ENCODE measurements at regions not wholly inside any gene's neighbourhood (a gene's known extent, or its start where the extent isn't known, plus 50 kb on each side); places are given as distances from the start of the nearest gene placed in this dataset.

DNA sequence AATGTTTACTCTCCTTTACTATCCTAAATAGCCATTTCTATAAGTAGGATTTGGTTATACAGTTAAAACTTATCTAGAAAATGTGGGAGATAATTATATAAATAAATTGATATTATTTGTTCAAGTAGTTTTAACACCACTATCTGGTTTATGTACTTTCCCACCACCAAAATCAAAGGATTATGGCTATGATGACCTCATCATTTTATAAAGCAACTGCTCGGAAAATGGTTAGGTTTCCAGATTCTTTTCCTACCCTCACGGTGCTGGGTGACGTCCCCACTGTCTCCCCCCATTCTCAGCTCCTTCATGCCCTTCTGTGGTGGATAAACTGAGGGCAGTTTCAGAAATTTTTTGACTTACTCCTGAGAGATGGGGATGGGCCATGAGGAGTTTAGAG lies 1011.8 kb upstream of the ADGRL4 start:
- H3K9me3 ChIP-seq, result no peaks in the 10 kb centered on the region
- WGBS, 2 donors, result 89 to 90% methylated on average over 3 of the region's 3 CpGs
- H3K4me1 ChIP-seq, result no peaks in the 10 kb centered on the region
- no peak for TF ChIP-seq POLR2A (IDR thresholded peaks at IDR 0.05)
- no peak overlapping the region for H3K4me3 ChIP-seq
- H3K27me3 ChIP-seq, result no peaks in the 10 kb centered on the region
- intact Hi-C loops (cut with DNase I; ENCODE audit: low total_unique reads), result no loop called here
- DNase-seq, result no peak
- no peak overlapping the region for H3K27ac ChIP-seq
- H3K36me3 ChIP-seq (ENCODE audit: low read depth, missing control alignments), result no peaks in the 10 kb centered on the region

GRCh38 chr1:80008934-80009333 lies 1002.4 kb upstream of the ADGRL4 start:
- H3K4me1 ChIP-seq, result no peaks in the 10 kb centered on the region
- DNase-seq, result no peak
- 73 to 97% methylated on average over 1 of the region's 1 CpG for WGBS, 2 donors
- no peaks in the 10 kb centered on the region for H3K9me3 ChIP-seq
- H3K4me3 ChIP-seq, result no peak overlapping the region
- no peak overlapping the region for H3K27ac ChIP-seq
- no peak for TF ChIP-seq POLR2A (IDR thresholded peaks at IDR 0.05)
- no peak for TF ChIP-seq CTCF (IDR thresholded peaks at IDR 0.05)
- no peaks in the 10 kb centered on the region for H3K27me3 ChIP-seq
- no peaks in the 10 kb centered on the region for H3K36me3 ChIP-seq (ENCODE audit: low read depth, missing control alignments)
- intact Hi-C loops (cut with DNase I; ENCODE audit: low total_unique reads), result no loop called here

DNA sequence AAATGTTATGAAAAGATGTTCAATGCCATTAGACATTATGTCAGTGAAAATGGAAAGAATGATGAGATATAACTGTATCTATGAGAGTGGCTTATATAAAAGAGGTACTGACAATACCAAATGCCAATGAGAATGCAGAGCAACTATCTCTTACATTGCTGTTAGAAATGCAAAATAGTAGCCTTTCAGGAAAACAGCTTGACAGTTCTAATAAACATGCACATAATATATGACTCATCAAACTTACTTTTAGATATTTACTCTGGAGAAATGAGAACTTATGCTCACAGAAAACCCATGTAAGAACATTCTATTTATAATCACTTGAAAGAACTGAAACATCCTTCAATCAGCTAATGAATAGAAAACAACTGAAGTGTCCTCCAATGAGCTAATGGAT lies 996.7 kb upstream of the ADGRL4 start:
- no peak for DNase-seq
- no peak overlapping the region for H3K27ac ChIP-seq
- no peaks in the 10 kb centered on the region for H3K36me3 ChIP-seq (ENCODE audit: low read depth, missing control alignments)
- intact Hi-C loops (cut with DNase I; ENCODE audit: low total_unique reads), result no loop called here
- H3K4me1 ChIP-seq, result no peaks in the 10 kb centered on the region
- TF ChIP-seq CTCF (IDR thresholded peaks at IDR 0.05) (no peak), POLR2A (IDR thresholded peaks at IDR 0.05) (no peak)
- H3K9me3 ChIP-seq, result no peaks in the 10 kb centered on the region
- no peaks in the 10 kb centered on the region for H3K27me3 ChIP-seq
- H3K4me3 ChIP-seq, result no peak overlapping the region

- DNase-seq, result no peak
- TF ChIP-seq CTCF (IDR thresholded peaks at IDR 0.05) (no peak), POLR2A (IDR thresholded peaks at IDR 0.05) (no peak)
- Histone ChIP-seq H3K4me1 (no peaks in the 10 kb centered on the region), H3K27me3 (no peaks in the 10 kb centered on the region), H3K36me3 (ENCODE audit: low read depth, missing control alignments) (no peaks in the 10 kb centered on the region), H3K4me3 (no peak overlapping the region), H3K27ac (no peak overlapping the region), H3K9me3 (no peaks in the 10 kb centered on the region)
- 78 to 91% methylated on average over 3 of the region's 3 CpGs for WGBS, 2 donors
- intact Hi-C loops (cut with DNase I; ENCODE audit: low total_unique reads), result no loop called here
These were observed 981.9 kb upstream of the ADGRL4 start for GRCh38 chr1:79988401-79988800.

- TF ChIP-seq POLR2A (IDR thresholded peaks at IDR 0.05) (no peak), CTCF (IDR thresholded peaks at IDR 0.05) (no peak)
- no peaks in the 10 kb centered on the region for H3K27me3 ChIP-seq
- intact Hi-C loops (cut with DNase I; ENCODE audit: low total_unique reads), result no loop called here
- H3K4me1 ChIP-seq, result no peaks in the 10 kb centered on the region
- peak; percentile 75 for DNase-seq
- no peaks in the 10 kb centered on the region for H3K36me3 ChIP-seq (ENCODE audit: low read depth, missing control alignments)
- H3K9me3 ChIP-seq, result no peaks in the 10 kb centered on the region
- H3K27ac ChIP-seq, result no peak overlapping the region
- no peak overlapping the region for H3K4me3 ChIP-seq
- whole genome bisulfite sequencing, 2 donors, result 27 to 35% methylated on average over 3 of the region's 3 CpGs
These were observed 975.7 kb upstream of the ADGRL4 start for GRCh38 chr1:79982211-79982610.
